HG02884 (cell line): ENCODE measurements at regions not wholly inside any gene's neighbourhood (a gene's known extent, or its start where the extent isn't known, plus 50 kb on each side); places are given as distances from the start of the nearest gene placed in this dataset.
A peak's percentile ranks its signal among the peaks of the same experiment; 100 is the strongest.
"Not testable (repeated sequence)": the region's sequence is repeated elsewhere in the genome, so short reads cannot be mapped to it uniquely, and the experiment has no call there.

Source experiments
- ATAC-seq: cut with Tn5 transposase; IDR thresholded peaks from one replicate; pipeline ENCODE4 v1.9.1; 2021; ENCODE audit warnings: mild to moderate bottlenecking, moderate library complexity; ENCODE audit not compliant: unreplicated experiment

DNA sequence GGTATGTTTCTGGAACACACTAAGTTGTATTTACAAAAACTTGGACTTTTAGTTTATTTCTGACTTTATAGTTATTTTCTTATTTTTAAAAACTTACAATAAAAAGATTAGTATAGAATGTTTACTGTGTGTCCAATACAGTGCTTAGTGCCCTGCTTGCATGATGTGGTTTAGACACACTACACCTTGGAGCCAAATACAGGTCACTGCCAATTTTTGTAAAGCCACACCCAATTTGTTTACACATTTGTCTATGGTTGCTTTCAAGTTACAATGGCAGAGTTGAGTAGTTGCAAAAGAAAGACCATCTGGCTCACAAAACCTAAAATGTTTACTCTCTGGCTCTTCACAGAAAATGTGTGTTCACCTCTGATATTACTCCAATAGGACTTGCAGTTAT lies 807.1 kb downstream of the KCNJ2 start:
- no peak for ATAC-seq

GRCh38 chr17:70984873-70985272 lies 815.5 kb downstream of the KCNJ2 start:
- no peak for ATAC-seq

DNA sequence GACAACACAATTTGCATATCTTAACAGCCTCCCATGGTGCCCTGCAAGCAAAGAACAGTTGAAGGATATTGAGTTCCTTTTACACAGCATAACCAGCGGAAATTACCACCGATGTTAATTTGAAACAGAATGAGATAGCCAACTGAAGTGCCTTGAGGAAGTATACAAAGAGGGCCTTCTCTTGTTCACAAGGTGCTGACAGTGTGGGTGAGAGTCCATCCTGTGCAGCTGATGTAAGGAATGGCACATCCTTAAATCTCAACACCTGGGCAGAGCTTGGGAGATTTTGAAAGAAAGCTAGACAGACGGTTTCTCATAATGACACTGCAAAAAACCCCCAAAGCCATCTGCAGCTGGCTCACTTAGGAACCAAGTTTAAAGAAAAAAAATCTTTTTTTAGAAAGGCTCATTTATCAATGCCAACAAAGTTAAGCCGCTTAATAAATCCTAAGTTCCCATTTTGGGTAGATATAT lies 818.6 kb downstream of the KCNJ2 start:
- peak; percentile 63 for ATAC-seq

GRCh38 chr17:70988622-70989021 lies 819.3 kb downstream of the KCNJ2 start:
- no peak for ATAC-seq

GRCh38 chr17:70989280-70989679 lies 819.9 kb downstream of the KCNJ2 start:
- ATAC-seq, result no peak

DNA sequence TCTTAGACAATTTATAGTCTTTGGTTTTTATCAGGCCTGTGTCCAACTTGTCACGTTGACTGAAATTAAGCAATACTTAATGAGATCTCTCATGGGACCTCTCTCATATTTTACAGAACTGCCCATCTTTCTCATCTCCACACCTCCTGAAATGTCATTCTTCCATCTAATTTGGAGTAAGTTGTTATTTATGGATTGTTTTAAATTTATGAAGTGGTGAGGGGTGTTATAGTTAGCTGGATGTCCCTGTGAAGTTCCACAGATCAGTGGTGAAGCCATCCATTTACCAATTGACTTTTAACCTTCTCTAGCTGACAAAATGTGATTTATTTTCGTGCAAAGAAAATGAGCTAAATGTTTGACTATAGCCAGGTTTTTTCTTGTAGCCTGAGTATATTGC lies 824.9 kb downstream of the KCNJ2 start:
- ATAC-seq, result no peak

DNA sequence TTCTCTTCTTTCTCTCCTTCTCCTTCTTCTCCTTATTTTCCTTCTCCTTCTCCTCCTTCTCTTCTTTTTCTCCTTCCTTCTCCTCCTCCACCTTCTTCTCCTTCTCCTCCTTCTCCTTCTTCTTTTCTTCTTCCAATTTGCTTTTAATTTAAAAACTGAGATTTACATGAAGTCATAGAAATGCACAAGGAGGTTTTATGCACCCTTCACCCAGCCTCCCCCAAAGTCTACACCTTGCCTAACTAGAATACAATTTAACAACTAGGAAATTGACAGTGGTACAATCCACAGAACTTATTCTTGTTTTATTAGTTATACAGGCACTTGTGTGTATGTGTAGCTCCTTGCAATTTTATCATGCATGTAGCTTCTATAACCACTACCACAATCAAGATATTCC lies 826.7 kb downstream of the KCNJ2 start:
- ATAC-seq, result no peak

DNA sequence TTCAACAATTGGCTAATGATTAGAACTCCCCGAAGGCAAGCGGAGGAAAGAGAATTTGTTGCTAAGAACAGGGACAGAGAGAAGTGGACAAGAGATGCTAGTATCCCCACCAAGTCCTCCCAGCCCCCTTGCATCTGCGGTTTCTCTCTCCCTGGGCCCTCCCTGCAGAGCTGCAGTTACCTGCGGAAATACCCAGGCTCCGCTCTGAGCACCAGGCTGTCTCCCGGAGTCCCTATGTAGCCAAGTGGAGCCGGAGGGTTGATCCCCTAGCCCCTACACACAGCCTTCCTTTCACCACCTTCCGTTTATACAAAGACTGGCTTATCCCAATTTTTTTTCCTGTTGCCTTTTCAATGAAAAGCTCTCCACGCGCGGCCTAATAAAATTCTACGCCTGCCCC lies 834.4 kb downstream of the KCNJ2 start:
- no peak for ATAC-seq

DNA sequence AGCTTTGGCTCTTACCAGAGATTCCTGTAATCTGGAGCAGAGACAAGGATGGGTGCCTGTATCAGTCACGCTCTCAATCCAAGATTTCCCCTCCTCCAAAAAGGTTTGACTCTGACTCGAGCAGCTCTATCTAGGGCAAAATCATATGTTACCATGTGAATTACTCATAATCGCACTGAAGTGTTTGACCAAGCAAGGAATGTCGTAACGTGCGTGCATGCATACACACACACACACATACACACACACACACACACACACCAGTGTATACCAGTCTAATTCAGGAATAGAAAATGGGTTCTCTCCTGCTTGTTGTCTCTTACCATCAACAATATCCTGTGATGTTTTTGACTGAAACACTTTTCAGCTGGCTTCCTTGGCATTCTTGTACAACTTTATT lies 835.1 kb downstream of the KCNJ2 start:
- ATAC-seq, result no peak

DNA sequence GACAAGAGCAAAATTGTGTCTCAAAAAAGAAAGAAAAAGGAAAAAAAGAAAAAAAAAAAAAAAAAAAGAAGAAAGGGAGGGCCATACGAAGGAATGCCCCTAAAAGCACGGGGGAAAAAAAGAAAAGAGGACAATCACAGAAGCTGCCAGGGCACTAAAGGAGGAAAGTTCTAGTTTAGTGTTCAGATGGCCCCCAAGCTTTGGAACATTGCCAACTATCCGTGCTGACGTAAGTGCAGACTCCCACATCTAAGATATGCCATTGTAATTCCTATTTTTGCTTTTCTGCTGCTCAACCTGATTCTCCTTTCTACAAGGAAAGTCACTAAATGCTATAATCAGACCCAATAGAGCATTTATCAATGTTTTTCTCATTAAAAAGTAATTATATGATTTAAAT lies 842.1 kb downstream of the KCNJ2 start:
- ATAC-seq, result no peak

DNA sequence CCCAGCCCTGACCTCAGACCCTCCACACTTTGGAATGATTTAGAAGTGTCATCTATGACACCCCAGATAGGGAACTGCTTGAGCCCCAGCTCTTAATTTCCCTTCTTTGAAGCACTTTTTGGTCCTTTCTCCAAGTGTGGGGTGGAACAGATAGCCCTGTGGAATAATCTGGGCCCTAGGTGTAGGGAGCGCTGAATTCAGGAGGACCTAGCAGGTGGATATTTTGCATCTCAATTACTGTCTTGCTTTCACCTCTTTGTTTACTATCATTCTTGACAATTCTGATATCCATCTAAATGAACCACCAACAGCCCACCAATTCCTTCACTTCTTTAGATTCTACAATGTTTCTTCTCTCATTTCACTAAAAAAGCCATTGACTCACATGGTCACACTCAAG lies 850.4 kb downstream of the KCNJ2 start:
- ATAC-seq, result no peak

GRCh38 chr17:71022758-71023157 lies 853.4 kb downstream of the KCNJ2 start:
- no peak for ATAC-seq

DNA sequence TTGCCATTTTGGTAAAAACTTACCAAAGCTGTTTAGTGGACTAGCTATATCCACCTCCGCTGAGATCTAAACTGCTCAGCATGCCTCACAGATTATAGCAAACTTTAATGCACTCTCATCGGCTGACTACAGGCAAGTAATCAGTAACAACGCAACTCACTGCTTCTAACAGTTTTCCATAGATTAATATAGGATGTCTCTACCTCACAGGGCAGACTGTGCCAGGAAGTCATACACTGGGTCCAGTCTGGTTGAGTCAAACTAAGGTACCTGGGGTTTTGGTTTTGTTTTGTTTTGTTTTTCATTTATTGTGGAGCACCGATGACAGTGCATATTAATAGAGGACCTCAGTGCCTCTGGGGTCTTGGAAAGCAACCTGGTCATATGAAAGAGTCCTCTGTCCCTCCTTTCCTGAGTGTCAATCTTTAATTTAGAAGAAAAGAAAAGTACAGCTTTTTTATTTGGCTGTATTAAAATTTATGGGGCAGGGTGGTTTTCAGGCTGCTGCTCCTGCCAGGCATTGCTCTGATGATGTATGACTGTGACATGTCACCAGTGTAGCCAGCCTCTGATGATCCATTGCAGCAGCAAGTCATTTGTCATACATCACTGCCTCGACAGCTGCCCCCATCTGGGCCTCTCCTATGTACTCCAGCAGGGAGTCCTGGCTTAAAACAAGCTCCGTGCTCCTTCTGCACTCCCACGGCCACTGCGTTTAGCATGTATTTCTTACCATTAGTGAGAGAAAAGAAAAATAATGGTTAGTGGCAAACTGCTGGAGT lies 854.1 kb downstream of the KCNJ2 start:
- no peak for ATAC-seq

- ATAC-seq, result no peak
Observed at GRCh38 chr17:71024172-71024571, 854.8 kb downstream of the KCNJ2 start.

GRCh38 chr17:71024969-71025368 lies 855.6 kb downstream of the KCNJ2 start:
- no peak for ATAC-seq

GRCh38 chr17:71029246-71029645 lies 859.9 kb downstream of the KCNJ2 start:
- ATAC-seq, result no peak

- ATAC-seq, result not testable (repeated sequence)
Observed at GRCh38 chr17:71031286-71031685, 862.0 kb downstream of the KCNJ2 start.

DNA sequence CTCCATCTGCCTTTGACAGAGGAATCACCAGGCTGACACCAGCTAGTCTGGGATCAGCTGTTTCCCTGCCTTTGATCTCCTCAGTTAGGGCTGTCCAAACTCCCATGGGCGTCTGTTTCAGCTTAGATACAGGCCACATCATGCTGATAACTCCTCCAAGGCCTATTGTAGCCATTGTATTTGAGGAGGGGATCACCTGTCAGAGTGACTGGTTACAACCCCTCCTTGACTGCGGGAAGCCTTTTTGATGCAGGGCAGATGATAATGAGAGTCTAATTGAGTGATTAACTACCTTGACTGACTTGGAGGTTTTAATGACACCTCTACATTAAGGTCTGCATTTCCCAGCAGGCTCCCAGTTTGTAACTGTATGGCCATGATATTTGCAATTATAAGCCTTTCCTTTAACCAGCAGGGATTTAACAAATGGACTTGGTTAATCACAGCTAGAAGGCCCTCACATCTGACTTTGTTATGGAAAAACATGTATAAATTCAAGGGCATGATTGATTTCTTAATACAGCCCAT lies 863.5 kb downstream of the KCNJ2 start:
- ATAC-seq, result no peak

- ATAC-seq, result no peak
Observed at GRCh38 chr17:71033336-71033735, 864.0 kb downstream of the KCNJ2 start.

DNA sequence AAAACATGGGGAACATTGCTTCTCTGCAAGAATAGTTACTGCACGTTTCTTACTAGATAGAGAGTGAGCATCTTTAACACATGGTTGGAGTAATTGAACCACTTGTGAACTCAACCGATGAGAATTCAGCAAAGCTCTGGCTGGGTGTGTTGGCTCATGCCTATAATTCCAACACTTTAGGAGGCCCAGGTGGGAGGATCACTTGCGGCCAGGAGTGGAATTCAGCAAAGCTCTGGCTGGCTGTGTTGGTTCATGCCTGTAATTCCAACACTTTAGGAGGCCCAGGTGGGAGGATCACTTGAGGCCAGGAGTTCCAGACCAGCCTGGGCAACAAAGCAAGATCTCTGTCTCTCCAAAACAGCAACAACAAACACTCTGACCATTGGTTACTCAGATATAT lies 865.9 kb downstream of the KCNJ2 start:
- ATAC-seq, result no peak

DNA sequence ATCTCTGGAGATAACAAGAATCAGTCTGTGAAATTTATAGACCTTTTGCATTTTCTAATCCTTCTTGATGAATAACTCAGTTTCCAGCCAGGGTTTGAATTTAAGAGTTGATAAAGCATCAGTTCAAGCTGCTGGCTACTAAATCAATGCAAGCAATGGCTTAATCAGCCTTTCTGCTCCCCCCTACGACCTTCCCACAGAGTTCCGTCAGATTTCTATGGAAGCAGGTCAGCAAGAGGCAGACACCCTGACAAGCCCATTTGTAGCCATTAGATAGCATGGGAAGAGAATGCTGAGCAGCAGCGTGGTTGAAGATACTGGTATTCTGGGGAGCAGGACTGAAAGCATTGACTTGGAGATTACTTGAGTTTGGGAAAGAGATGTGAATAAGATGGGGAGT lies 868.1 kb downstream of the KCNJ2 start:
- ATAC-seq, result no peak

DNA sequence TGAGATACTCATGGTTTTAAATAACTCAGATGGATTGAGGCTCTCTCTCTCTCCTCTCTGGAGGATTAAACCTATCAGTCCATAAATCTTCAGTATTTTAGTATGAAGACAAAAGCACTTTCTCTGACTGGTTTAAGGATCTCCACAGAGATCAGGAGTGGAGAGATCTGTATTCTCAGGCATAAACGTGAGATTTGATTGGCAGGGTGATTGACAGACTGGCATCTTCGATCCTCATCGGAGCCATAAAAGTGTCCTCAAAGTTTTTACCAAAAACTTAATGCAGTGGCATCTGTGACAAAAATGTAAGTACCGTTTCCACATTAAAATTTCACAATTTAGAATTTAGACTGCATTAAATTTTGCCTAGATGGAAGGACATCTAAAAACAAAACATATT lies 870.1 kb downstream of the KCNJ2 start:
- no peak for ATAC-seq

GRCh38 chr17:71052971-71053370 lies 883.6 kb downstream of the KCNJ2 start:
- no peak for ATAC-seq
